ENCODE measurements at regions not wholly inside any gene's neighbourhood (a gene's known extent, or its start where the extent isn't known, plus 50 kb on each side); places are given as distances from the start of the nearest gene placed in this dataset.

DNA sequence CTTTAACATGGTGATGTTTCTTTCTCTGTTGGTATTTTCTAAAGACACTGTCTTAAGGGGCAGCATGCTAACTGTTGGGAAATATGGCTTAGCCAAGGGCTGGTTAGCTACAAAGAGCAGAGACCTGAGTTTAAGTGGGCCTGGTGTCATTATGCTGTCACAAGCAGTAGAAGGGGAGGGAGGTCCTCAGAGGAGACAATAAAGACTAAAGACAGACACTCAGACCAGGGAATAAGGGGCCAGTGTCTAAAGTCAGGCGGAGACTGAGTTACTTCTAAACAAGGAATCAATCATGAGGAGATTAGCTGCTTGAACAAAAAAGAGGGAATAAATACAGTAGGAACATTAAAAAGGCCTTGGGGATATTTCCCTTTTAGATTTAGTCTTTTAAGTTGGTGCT, 142.7 kb upstream of the DPPA4 start:
- DNase-seq (no peak), FAIRE-seq (no peak), ATAC-seq (no peak)
- intact Hi-C loops (cut with DNase I): no loop called here
- Histone ChIP-seq H3K27me3 (no peaks in the 10 kb centered on the region), H3K4me3 (no peak overlapping the region), H3K36me3 (no peaks in the 10 kb centered on the region), H3K27ac (no peak overlapping the region), H3K9me3 (no peaks in the 10 kb centered on the region), H3K4me1 (no peaks in the 10 kb centered on the region)
- TF ChIP-seq, protein P1, sequence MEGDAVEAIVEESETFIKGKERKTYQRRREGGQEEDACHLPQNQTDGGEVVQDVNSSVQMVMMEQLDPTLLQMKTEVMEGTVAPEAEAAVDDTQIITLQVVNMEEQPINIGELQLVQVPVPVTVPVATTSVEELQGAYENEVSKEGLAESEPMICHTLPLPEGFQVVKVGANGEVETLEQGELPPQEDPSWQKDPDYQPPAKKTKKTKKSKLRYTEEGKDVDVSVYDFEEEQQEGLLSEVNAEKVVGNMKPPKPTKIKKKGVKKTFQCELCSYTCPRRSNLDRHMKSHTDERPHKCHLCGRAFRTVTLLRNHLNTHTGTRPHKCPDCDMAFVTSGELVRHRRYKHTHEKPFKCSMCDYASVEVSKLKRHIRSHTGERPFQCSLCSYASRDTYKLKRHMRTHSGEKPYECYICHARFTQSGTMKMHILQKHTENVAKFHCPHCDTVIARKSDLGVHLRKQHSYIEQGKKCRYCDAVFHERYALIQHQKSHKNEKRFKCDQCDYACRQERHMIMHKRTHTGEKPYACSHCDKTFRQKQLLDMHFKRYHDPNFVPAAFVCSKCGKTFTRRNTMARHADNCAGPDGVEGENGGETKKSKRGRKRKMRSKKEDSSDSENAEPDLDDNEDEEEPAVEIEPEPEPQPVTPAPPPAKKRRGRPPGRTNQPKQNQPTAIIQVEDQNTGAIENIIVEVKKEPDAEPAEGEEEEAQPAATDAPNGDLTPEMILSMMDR (IDR thresholded peaks at IDR 0.05): no peak
- 23 to 44% methylated on average over 1 of the region's 1 CpG for WGBS, 2 donors

DNA sequence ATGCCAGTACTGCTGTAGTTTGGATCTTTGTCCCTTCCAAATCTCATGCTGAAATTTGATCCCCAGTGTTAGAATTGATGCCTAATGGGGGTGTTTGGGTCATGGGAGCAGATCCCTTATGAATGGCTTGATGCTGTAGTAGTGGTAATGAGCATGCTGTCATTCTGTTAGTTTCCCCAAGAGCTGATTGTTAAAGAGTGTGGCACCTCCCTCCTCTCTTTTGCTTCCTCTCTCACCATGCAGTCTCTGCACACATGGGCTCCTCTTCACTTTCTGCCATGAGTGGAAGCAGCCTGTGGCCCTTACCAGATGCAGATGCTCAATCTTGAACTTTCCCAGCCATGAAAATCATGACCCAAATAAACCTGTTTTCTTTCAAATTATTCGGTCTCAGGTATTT, 141.3 kb upstream of the DPPA4 start:
- intact Hi-C loops (cut with DNase I): no loop called here

DNA sequence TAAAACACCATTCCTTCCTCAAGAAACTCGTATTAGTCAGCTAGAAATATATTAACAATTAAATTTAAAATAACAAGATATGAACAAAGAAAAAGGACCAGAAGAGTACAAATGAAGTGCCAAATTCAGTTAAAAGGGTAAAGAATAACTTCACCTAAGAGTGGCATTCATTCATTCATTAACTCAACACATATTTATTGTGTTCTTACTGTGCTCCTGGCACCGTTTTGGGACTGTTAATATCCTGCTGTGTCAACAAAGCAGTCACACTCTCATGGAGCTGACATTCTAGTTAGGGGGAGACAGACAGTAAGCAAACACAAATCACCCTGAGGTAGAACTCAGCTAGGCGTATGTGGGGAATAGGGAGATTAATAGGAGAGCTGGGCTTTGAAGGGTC, 123.6 kb upstream of the DPPA4 start:
- H3K36me3 ChIP-seq: no peaks in the 10 kb centered on the region
- DNase-seq (no peak), ATAC-seq (no peak), FAIRE-seq (no peak)
- intact Hi-C loops (cut with DNase I): no loop called here
- no peak overlapping the region for H3K27ac ChIP-seq
- no peaks in the 10 kb centered on the region for H3K9me3 ChIP-seq
- TF ChIP-seq, protein P1 (IDR thresholded peaks at IDR 0.05): no peak
- 22 to 24% methylated on average over 3 of the region's 3 CpGs for WGBS, 2 donors
- H3K4me3 ChIP-seq: no peak overlapping the region
- H3K27me3 ChIP-seq: no peaks in the 10 kb centered on the region
- H3K4me1 ChIP-seq: no peaks in the 10 kb centered on the region

More for the DNA sequence above, 141.3 kb upstream of the DPPA4 start:
- TF ChIP-seq, protein P1 (IDR thresholded peaks at IDR 0.05): no peak
- Histone ChIP-seq H3K36me3 (no peaks in the 10 kb centered on the region), H3K4me3 (no peak overlapping the region), H3K27ac (no peak overlapping the region), H3K4me1 (no peaks in the 10 kb centered on the region), H3K27me3 (no peaks in the 10 kb centered on the region), H3K9me3 (no peaks in the 10 kb centered on the region)
- DNase-seq (no peak), FAIRE-seq (no peak), ATAC-seq (no peak)
- WGBS, 2 donors: 58 to 75% methylated on average over 1 of the region's 1 CpG

DNA sequence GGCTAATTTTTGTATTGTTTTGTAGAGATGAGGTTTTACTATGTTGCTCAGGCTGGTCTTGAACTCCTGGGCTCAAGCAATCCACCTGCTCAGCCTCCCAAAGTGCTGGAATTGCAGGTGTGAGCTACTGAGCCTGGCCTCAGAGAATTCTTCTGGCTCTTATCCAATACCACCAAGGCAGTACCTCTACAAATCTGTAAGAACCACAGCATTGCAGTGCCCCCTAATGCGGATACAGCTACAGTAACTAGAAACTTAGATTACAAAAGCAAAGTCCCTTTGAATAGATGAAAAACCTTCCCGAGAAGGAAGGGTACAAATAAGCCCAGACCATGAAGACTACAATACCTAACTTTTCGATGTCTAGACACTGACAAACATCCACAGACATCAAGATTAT, 107.9 kb upstream of the DPPA4 start:
- DNase-seq: no peak
- H3K27me3 ChIP-seq: no peaks in the 10 kb centered on the region
- no peaks in the 10 kb centered on the region for H3K36me3 ChIP-seq
- intact Hi-C loops (cut with DNase I): no loop called here
- no peak overlapping the region for H3K4me3 ChIP-seq
- 61 to 72% methylated on average over 3 of the region's 3 CpGs for WGBS, 2 donors
- FAIRE-seq: no peak
- H3K9me3 ChIP-seq: no peaks in the 10 kb centered on the region
- TF ChIP-seq, protein P1 (IDR thresholded peaks at IDR 0.05): no peak
- ATAC-seq: no peak
- no peaks in the 10 kb centered on the region for H3K4me1 ChIP-seq
- no peak overlapping the region for H3K27ac ChIP-seq

DNA sequence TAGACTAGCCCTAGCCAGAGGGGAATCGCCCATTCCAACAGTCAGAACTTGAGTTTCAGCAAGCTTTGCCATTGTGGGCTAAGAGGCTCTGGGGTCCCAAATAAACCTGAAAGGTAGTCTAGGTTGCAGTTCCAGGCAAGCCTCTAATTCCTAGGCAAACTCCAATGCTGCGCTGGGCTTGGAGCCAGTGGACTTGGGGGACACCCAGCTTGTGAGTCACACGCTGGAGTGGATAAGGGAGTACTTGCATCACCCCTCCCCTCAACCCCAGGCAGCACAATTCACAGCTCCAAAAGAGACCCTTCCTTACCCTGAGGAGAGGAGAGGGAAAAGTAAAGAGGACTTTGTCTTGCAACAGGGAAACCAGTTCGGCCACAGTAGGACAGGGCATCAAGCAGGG, 105.2 kb upstream of the DPPA4 start:
- FAIRE-seq (no peak), DNase-seq (no peak), ATAC-seq (no peak)
- TF ChIP-seq, protein P1 (IDR thresholded peaks at IDR 0.05): no peak
- no peak overlapping the region for H3K4me3 ChIP-seq
- intact Hi-C loops (cut with DNase I): no loop called here
- WGBS, 2 donors: 58 to 86% methylated on average over 4 of the region's 4 CpGs
- no peaks in the 10 kb centered on the region for H3K4me1 ChIP-seq
- no peaks in the 10 kb centered on the region for H3K9me3 ChIP-seq
- no peaks in the 10 kb centered on the region for H3K27me3 ChIP-seq
- H3K27ac ChIP-seq: no peak overlapping the region
- no peaks in the 10 kb centered on the region for H3K36me3 ChIP-seq

Data from pancreas (tissue), 10 donors.